GM23338 (cell line): ENCODE measurements at regions not wholly inside any gene's neighbourhood (a gene's known extent, or its start where the extent isn't known, plus 50 kb on each side); places are given as distances from the start of the nearest gene placed in this dataset.

ENCODE experiments used
- ATAC-seq: fragments of 200-7000 bp; cut with Tn5 transposase; 3 replicates; pipeline ENCODE4 v1.9.1; 2020
- DNase-seq: peaks from one replicate; pipeline ENCODE4 v3.0.0-alpha.2; 2015; ENCODE audit warnings: low spot score
- H2AFZ ChIP-seq: fragments of 200-600 bp; sonication (generic); 2 replicates; pipeline ENCODE4 v1.8.0; 2016; ENCODE audit warnings: antibody characterized with exemption, mild to moderate bottlenecking, moderate library complexity
- H3F3A ChIP-seq: fragments of 200-600 bp; sonication (generic); replicated peaks from 2 replicates; pipeline ENCODE4 v1.8.0; 2017; ENCODE audit warnings: antibody characterized with exemption, mixed run types, low read depth
- H3K27ac ChIP-seq: fragments of 200-600 bp; sonication (generic); 2 replicates; pipeline ENCODE4 v1.6.1; 2016; ENCODE audit warnings: low read depth
- H3K27me3 ChIP-seq: fragments of 200-600 bp; sonication (generic); 2 replicates; pipeline ENCODE4 v1.8.0; 2016; ENCODE audit warnings: mild to moderate bottlenecking, mixed run types, moderate library complexity; ENCODE audit not compliant: insufficient read depth
- H3K36me3 ChIP-seq: fragments of 200-600 bp; sonication (generic); 2 replicates; pipeline ENCODE4 v1.8.0; 2016; ENCODE audit warnings: mild to moderate bottlenecking; ENCODE audit not compliant: insufficient read depth
- H3K4me1 ChIP-seq: fragments of 200-600 bp; sonication (generic); 2 replicates; pipeline ENCODE4 v1.8.0; 2016; ENCODE audit warnings: mild to moderate bottlenecking, moderate library complexity; ENCODE audit not compliant: insufficient read depth
- H3K4me2 ChIP-seq: fragments of 200-600 bp; sonication (generic); 2 replicates; pipeline ENCODE4 v1.7.1; 2017; ENCODE audit warnings: mixed run types
- H3K4me3 ChIP-seq: fragments of 200-600 bp; sonication (generic); 2 replicates; pipeline ENCODE4 v1.6.1; 2016; ENCODE audit warnings: mixed run types
- H3K79me2 ChIP-seq: fragments of 200-600 bp; sonication (generic); replicated peaks from 2 replicates; pipeline ENCODE4 v1.8.0; 2017; ENCODE audit warnings: mild to moderate bottlenecking; ENCODE audit not compliant: insufficient read depth
- H3K9me2 ChIP-seq: fragments of 200-600 bp; sonication (generic); 2 replicates; pipeline ENCODE4 v1.8.0; 2017; ENCODE audit not compliant: insufficient read depth
- H4K20me1 ChIP-seq: fragments of 200-600 bp; sonication (generic); replicated peaks from 2 replicates; pipeline ENCODE4 v1.8.0; 2017; ENCODE audit warnings: mild to moderate bottlenecking; ENCODE audit not compliant: insufficient read depth
- H3K27ac Mint-ChIP-seq: 2 replicates; pipeline ENCODE4 v1.8.0; 2020; ENCODE audit warnings: inconsistent platforms, mild to moderate bottlenecking, moderate library complexity, mixed read lengths
- H3K27me3 Mint-ChIP-seq: 3 replicates; pipeline ENCODE4 v1.8.0; 2022; ENCODE audit warnings: low read depth, mild to moderate bottlenecking, moderate library complexity, mixed read lengths, inconsistent platforms; ENCODE audit not compliant: insufficient read depth, poor library complexity
- H3K36me3 Mint-ChIP-seq: 3 replicates; pipeline ENCODE4 v1.8.0; 2021; ENCODE audit warnings: low read depth, mild to moderate bottlenecking, inconsistent platforms, moderate library complexity, mixed read lengths
- H3K4me1 Mint-ChIP-seq: 3 replicates; pipeline ENCODE4 v1.8.0; 2020; ENCODE audit warnings: mild to moderate bottlenecking, inconsistent platforms, mixed read lengths
- H3K4me3 Mint-ChIP-seq: 3 replicates; pipeline ENCODE4 v1.8.0; 2021; ENCODE audit warnings: moderate library complexity, mild to moderate bottlenecking, inconsistent platforms, mixed read lengths
- H3K9me3 Mint-ChIP-seq: 3 replicates; pipeline ENCODE4 v1.8.0; 2020; ENCODE audit warnings: moderate library complexity, mild to moderate bottlenecking, inconsistent platforms, mixed read lengths
- CREB1 ChIP-seq: fragments of 250-450 bp; sonication (Bioruptor Pico); IDR thresholded peaks from 2 replicates; pipeline ENCODE4 v1.5.0; 2020; ENCODE audit warnings: low read depth, mild to moderate bottlenecking, moderate library complexity
- CTCF ChIP-seq, 2 experiments: fragments of 200-600 bp in 1 of 2; sonication (generic) in 1 of 2; conservative IDR thresholded peaks; 2 replicates each; pipeline versions ENCODE4 v1.5.1 to v1.6.1; 2016 to 2017; ENCODE audit warnings: antibody characterized with exemption in 2 of 2, low read depth in 2 of 2, mild to moderate bottlenecking in 2 of 2, moderate library complexity in 1 of 2
- EZH2 ChIP-seq: fragments of 200-600 bp; sonication (generic); IDR thresholded peaks from one replicate; pipeline ENCODE4 v1.8.0; 2017; ENCODE audit warnings: antibody characterized with exemption, mild to moderate bottlenecking, low read depth; ENCODE audit not compliant: unreplicated experiment
- JUNB ChIP-seq: IDR thresholded peaks from one replicate; pipeline ENCODE4 v1.6.1; 2016; ENCODE audit warnings: antibody characterized with exemption; ENCODE audit not compliant: unreplicated experiment
- NANOG ChIP-seq: IDR thresholded peaks from 2 replicates; pipeline ENCODE4 v1.6.1; 2016; ENCODE audit warnings: antibody characterized with exemption, borderline replicate concordance
- POLR2AphosphoS5 ChIP-seq: IDR thresholded peaks from 2 replicates; pipeline ENCODE4 v1.6.1; 2016; ENCODE audit warnings: antibody characterized with exemption, low read depth
- REST ChIP-seq: IDR thresholded peaks from one replicate; pipeline ENCODE4 v1.6.1; 2018; ENCODE audit warnings: antibody characterized with exemption; ENCODE audit not compliant: unreplicated experiment
- STAT1 ChIP-seq: IDR thresholded peaks from one replicate; pipeline ENCODE4 v1.6.1; 2016; ENCODE audit warnings: antibody characterized with exemption; ENCODE audit not compliant: unreplicated experiment
- ZNF331 ChIP-seq: fragments of 250-450 bp; sonication (Bioruptor Pico); IDR thresholded peaks from 2 replicates; pipeline ENCODE4 v1.5.0; 2020; ENCODE audit warnings: low read depth, mild to moderate bottlenecking, moderate library complexity
- ZNF462 ChIP-seq: fragments of 250-450 bp; sonication (Bioruptor Pico); IDR thresholded peaks from 2 replicates; pipeline ENCODE4 v1.5.0; 2020; ENCODE audit warnings: mild to moderate bottlenecking, moderate library complexity

DNA sequence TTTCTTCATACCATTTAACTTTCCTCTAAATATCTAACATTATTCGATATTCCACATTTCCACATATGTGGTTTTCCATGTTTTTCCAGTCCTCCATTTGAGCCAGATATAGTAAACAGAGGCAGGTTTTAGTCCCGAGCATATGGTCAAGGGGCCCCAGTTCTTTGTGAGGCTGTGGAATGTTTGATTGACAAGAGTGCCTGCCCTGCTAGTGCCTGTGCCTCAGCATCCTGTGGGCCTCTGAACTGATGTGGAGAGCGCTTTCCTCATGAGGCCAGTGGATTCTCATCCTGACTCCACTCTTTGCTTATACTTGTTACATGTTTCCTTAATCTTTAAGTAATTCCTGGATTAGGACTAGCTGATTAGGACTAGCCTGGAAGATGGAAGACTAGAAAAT lies 58.8 kb downstream of the POM121L12 start:
- H3K4me3 Mint-ChIP-seq, result no peak overlapping the region
- no peaks in the 10 kb centered on the region for H3K36me3 Mint-ChIP-seq
- no peaks in the 10 kb centered on the region for H3K27me3 ChIP-seq
- no peaks in the 10 kb centered on the region for H3K4me1 ChIP-seq
- TF ChIP-seq STAT1, result no peak
- no peak for TF ChIP-seq REST
- no peak for TF ChIP-seq EZH2
- TF ChIP-seq ZNF331 (CRISPR knock-in tag), result no peak
- TF ChIP-seq ZNF462 (CRISPR knock-in tag), result no peak
- TF ChIP-seq POLR2AphosphoS5, result no peak
- TF ChIP-seq CREB1, result no peak
- no peak for TF ChIP-seq CTCF (conservative IDR thresholded peaks at IDR 0.05; ENCODE audit: low read depth in 2 of 2)
- TF ChIP-seq NANOG, result no peak
- TF ChIP-seq JUNB, result no peak
- no peak overlapping the region for H2AFZ ChIP-seq
- no peak for ATAC-seq
- H3K27ac Mint-ChIP-seq, result no peak overlapping the region
- H3K9me2 ChIP-seq, result no peaks in the 10 kb centered on the region
- H3K4me2 ChIP-seq, result no peak overlapping the region
- no peaks in the 10 kb centered on the region for H3K79me2 ChIP-seq
- no peaks in the 10 kb centered on the region for H3F3A ChIP-seq
- H3K36me3 ChIP-seq, result no peaks in the 10 kb centered on the region
- no peaks in the 10 kb centered on the region for H4K20me1 ChIP-seq
- H3K4me1 Mint-ChIP-seq, result no peaks in the 10 kb centered on the region; the same call in 2 of the 3 replicates
- H3K27ac ChIP-seq, result no peak overlapping the region
- H3K4me3 ChIP-seq, result no peak overlapping the region
- no peaks in the 10 kb centered on the region for H3K27me3 Mint-ChIP-seq
- DNase-seq, result no peak
- no peaks in the 10 kb centered on the region for H3K9me3 Mint-ChIP-seq
